HG03108 (cell line): ENCODE measurements at regions not wholly inside any gene's neighbourhood (a gene's known extent, or its start where the extent isn't known, plus 50 kb on each side); places are given as distances from the start of the nearest gene placed in this dataset.

Source experiments
- ATAC-seq: cut with Tn5 transposase; IDR thresholded peaks from one replicate; pipeline ENCODE4 v1.9.1; 2021; ENCODE audit warnings: moderate library complexity; ENCODE audit not compliant: unreplicated experiment

DNA sequence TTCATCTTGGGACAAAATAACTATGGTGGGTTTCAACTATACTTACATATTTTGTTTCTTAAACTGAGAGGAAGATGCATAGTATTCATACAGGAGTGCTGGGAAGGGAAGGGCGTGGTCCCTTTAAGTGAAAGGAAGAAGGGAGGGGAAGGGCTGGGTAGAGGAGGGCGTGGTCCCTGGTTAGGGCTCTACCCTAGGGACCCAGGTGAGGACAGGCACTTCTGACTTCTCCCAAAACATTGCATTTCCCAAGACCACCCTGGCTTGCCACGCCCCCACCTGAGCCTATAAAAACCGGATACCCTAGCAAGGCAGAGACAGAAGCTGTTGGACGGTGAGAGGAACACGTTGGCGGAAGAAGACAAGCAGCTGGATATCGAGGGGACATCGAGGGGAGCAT is 157.6 kb upstream of the PLXNA4 start:
- ATAC-seq, result no peak

DNA sequence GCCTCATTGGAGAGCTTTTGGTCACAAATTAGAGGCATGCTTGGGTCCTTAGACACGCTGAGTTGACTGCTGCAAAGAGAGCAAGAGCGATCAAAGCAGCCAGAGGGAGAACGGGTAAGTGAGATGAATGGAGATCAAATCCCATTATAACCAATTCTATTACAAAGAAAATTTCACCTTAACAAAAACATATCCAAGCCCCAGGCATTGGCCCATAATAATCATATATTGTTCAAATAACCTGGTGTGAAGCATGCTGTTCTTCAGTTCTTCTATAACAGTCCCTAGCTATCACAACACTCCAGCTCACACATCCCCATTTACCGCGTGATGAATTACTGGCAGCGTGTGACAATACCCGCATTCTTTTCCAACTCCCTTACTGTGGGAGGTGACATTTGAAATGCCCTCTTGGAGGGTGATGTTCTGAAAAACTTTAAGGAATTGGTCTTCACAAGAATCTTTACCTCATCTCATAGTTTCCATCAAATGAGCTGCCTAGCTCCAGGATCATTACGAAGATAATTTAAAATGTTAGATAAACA is 156.1 kb upstream of the PLXNA4 start:
- ATAC-seq, result no peak

DNA sequence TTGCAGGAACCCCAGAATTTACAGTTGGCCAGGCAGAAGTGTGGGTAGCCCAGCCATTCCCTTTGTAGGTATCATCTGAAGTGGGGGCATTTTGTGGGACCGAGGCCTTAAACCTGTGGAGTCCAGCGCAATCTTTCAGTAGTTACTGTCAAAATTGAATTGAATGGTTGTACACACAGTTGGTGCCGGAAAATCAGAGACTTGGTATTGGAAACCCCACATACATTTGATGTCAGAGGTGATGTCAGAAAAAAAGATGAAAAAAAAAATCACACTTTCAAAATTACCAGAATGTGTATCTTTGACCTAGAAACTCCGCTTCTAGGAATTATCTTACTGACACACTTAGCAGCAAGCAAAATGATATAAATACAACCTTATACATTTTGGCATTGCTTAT is 153.8 kb upstream of the PLXNA4 start:
- no peak for ATAC-seq

GRCh38 chr7:132723506-132724081 is 147.3 kb upstream of the PLXNA4 start:
- no peak for ATAC-seq

GRCh38 chr7:132720835-132721234 is 144.6 kb upstream of the PLXNA4 start:
- ATAC-seq, result no peak

- ATAC-seq, result no peak
Measured at GRCh38 chr7:132713893-132714292, 137.6 kb upstream of the PLXNA4 start.

- ATAC-seq, result no peak
Measured at GRCh38 chr7:132709971-132710567, 133.8 kb upstream of the PLXNA4 start.

DNA sequence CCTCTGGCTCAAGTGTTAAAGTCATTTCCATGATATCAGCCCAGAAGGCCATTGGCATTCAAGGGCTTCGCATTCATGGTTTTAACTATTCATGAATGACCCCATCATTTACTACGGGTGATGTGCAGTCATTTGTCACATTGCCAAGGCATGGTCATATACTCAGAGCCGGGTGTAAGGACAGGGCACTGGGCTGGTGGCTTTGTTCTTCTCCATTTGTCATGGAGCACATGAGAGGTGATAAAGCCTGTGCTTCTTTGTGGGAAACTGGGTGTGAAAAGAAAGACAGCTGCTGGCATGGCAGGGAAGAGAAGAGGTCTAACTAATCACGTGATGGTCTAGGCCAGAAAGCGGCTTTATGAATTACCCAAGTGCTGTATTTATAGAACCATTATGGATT is 132.2 kb upstream of the PLXNA4 start:
- ATAC-seq, result no peak

- no peak for ATAC-seq
Measured at GRCh38 chr7:132705146-132705545, 128.9 kb upstream of the PLXNA4 start.

- ATAC-seq, result no peak
Measured at GRCh38 chr7:132703742-132704141, 127.5 kb upstream of the PLXNA4 start.

- ATAC-seq, result no peak
Measured at GRCh38 chr7:132697003-132697402, 120.7 kb upstream of the PLXNA4 start.

- no peak for ATAC-seq
Measured at GRCh38 chr7:132696332-132696731, 120.1 kb upstream of the PLXNA4 start.

DNA sequence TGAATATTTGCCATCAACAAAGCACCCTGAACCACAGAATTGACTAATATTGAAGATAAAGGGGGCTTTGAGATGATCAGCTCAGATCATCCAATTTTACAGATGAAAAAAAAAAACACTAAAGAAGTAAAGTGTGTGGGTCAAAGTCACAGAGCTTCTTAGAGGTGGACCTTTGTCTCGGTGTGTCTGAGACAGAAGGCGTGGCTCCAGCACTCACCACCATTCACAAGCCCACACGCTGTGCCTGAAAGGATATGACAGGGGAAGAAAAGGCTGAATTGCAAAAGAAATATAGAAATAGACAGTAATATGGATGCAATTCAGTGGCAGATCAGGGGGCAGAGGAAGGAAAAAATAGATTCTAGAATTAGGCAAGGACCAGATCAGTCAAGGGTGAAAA is 114.9 kb upstream of the PLXNA4 start:
- ATAC-seq, result no peak

- ATAC-seq, result no peak
Measured at GRCh38 chr7:132690174-132690573, 113.9 kb upstream of the PLXNA4 start.

GRCh38 chr7:132687981-132688383 is 111.7 kb upstream of the PLXNA4 start:
- no peak for ATAC-seq

DNA sequence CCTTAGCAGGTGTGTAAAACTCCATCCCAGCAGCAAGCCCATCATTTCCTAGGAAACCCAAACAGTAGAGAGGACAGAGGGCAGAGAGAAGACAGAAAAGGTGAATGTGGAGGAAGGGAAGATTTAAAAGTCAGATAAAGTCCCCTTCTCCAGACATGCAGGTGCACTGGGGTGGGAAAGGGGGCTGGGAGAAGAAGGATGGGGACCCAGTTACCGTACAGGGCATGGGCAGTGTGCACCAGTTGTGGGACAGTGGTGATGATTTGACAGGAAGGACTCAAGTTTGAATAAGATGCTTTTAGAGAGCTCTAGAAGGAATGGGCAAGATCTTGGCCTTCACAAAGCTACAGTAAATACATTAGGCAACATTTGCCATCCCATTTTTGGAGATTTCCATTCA is 110.7 kb upstream of the PLXNA4 start:
- ATAC-seq, result no peak

GRCh38 chr7:132685277-132685676 is 109.0 kb upstream of the PLXNA4 start:
- ATAC-seq, result no peak

- ATAC-seq, result no peak
Measured at GRCh38 chr7:132683896-132684690, 107.8 kb upstream of the PLXNA4 start.

DNA sequence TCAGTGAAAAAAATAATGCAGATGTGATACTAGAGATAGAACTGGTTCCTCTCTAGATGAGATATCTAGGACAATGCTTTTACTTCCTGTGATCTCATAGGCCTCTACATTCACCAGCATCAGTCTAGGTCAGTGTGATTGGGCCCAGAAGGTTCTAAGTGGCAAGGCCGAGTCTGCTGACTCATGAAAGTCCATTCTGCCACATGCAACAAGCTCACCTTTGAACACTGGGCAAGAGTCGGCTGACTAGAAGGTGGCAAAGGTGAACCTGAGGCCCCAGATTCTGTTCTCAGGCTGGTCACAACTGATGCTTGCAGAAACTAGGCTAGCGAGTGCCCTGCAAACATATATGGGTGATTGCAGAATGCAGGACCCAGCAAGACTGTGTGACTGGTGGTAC is 105.7 kb upstream of the PLXNA4 start:
- no peak for ATAC-seq

- no peak for ATAC-seq
Measured at GRCh38 chr7:132680590-132680989, 104.3 kb upstream of the PLXNA4 start.

DNA sequence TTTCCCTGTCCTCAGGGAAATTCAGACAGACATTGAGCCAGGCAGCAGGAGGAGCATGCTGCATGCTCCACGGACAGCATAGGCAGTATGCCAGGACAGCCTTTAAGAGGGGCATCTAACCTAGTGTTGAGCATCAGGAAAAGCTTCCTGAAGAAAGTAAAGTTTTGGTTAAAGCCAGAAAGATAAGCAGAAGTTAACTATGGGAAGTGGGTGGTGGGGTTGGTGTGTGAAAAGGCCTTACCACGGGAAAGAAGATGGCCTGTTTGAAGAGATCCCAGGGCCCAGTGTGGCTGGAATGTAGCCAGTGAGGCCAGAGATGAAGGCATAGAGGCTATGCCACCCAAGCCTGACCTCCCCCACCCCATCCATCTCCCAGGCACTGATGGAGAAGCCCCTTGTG is 102.4 kb upstream of the PLXNA4 start:
- no peak for ATAC-seq

DNA sequence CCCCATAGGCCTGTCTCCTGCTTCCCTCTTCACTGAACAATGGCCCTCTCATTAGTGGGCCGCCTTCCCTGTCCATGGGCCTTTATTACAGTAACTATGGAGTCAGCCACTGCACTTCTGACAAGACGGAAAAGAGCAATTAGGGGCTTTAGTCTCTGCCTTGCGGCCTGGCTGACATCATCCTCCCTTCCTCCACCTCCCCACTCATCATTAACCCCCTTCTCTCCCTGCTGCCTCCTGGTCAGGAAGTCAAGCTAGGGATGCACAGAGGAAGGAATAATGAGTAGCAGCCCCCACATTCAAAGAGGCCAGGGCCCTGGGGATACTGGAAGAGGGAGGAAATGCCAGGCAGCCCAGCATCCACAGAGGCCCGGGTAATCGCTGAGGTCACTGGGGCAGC is 101.6 kb upstream of the PLXNA4 start:
- ATAC-seq, result no peak
